ENCODE measurements at regions not wholly inside any gene's neighbourhood (a gene's known extent, or its start where the extent isn't known, plus 50 kb on each side); places are given as distances from the start of the nearest gene placed in this dataset.
"Not testable (repeated sequence)": the region's sequence is repeated elsewhere in the genome, so short reads cannot be mapped to it uniquely, and the experiment has no call there.

GRCh38 chr7:149704507-149704906 is 68.9 kb downstream of the ZNF467 start:
- no peak overlapping the region for H3K4me3 ChIP-seq (replicated peaks; ENCODE audit: low read depth, low read length)
- no peak for DNase-seq (ENCODE audit: extremely low read depth, low read depth)
- TF ChIP-seq CTCF (IDR thresholded peaks at IDR 0.05; ENCODE audit: low read depth, low read length, missing control alignments), result no peak

- TF ChIP-seq CTCF (IDR thresholded peaks at IDR 0.05; ENCODE audit: low read depth, low read length, missing control alignments), result no peak
- DNase-seq (ENCODE audit: extremely low read depth, low read depth), result no peak
- no peak overlapping the region for H3K4me3 ChIP-seq (replicated peaks; ENCODE audit: low read depth, low read length)
Observed at GRCh38 chr7:149703044-149703650, 70.2 kb downstream of the ZNF467 start.

DNA sequence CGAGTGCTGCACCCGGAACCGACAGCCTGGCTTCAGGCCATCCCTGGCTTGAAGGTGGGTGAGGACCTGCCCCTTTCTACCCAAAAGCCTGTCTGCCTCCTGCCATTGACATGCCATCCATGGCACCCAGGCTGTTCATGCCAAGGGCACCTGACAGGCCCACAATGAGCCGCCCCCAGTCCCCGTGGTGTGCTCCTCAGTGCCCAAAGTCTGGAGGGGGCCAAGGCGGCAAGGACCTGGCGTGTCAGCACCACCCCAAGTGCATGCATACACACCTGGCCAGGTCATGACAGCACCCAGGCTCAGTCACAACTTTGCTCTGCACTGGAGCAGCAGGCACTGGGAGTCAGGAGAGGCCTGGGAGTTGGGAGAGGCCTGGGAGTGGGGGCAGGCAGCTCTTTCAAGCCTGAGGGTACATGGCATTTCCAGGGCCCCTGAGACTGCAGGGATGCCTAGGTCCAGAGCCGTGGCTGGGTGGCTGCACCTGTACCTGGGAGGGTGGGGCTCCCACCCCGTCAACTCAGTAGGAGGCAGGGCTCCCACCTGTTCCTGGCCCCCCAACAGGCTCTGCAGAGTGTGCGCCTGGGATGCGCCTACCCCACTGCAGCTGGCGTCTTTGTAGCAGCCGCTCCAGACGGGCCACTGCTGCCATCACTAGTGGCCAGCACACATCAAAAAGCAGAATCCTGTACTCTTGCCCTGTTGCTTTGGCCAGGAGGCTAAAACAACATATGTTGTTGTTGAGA is 71.7 kb downstream of the ZNF467 start:
- no peak overlapping the region for H3K4me3 ChIP-seq (replicated peaks; ENCODE audit: low read depth, low read length)
- DNase-seq (ENCODE audit: extremely low read depth, low read depth), result no peak
- no peak for TF ChIP-seq CTCF (IDR thresholded peaks at IDR 0.05; ENCODE audit: low read depth, low read length, missing control alignments)

DNA sequence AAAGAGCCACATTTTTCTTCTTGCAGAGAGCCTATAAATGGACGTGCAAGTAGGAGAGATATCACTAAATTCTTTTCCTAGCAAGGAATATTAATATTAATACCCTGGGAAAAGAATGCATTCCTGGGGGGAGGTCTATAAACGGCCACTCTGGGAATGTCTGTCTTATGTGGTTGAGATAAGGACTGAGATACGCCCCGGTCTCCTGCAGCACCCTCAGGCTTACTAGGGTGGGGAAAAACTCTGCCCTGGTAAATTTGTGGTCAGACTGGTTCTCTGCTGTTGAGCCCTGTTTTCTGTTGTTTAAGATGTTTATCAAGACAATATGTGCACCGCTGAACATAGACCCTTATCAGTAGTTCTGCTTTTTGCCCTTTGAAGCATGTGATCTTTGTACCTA is 75.6 kb downstream of the ZNF467 start:
- not testable (repeated sequence) for DNase-seq (ENCODE audit: extremely low read depth, low read depth)

DNA sequence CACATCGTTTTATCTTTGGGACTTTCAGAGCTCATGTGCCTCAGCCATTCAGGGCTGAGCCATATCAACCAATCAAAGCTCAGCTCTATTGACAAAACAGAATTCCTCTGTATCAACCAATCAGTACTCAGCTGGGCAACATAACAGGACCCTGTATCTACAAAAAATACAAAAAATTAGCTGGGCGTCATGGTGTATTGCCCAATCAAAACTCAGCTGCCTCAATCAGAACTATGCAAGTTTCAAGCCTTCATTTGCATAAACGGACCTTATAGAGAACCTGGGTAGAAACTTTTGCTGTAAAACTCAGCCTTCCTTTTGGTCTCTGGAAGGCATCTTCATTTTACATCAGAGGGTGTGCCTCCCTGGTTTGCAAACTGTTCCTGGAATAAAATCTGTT is 77.1 kb downstream of the ZNF467 start:
- TF ChIP-seq CTCF (IDR thresholded peaks at IDR 0.05; ENCODE audit: low read depth, low read length, missing control alignments), result no peak
- H3K4me3 ChIP-seq (replicated peaks; ENCODE audit: low read depth, low read length), result no peak overlapping the region
- DNase-seq (ENCODE audit: extremely low read depth, low read depth), result no peak

More for the DNA sequence above, 75.6 kb downstream of the ZNF467 start:
- H3K4me3 ChIP-seq (replicated peaks; ENCODE audit: low read depth, low read length), result not testable (repeated sequence)

GRCh38 chr7:149692557-149692982 is 80.8 kb downstream of the ZNF467 start:
- no peak for DNase-seq (ENCODE audit: extremely low read depth, low read depth)
- no peak for TF ChIP-seq CTCF (IDR thresholded peaks at IDR 0.05; ENCODE audit: low read depth, low read length, missing control alignments)
- peak overlapping the region; percentile 9 for H3K4me3 ChIP-seq (replicated peaks; ENCODE audit: low read depth, low read length)

DNA sequence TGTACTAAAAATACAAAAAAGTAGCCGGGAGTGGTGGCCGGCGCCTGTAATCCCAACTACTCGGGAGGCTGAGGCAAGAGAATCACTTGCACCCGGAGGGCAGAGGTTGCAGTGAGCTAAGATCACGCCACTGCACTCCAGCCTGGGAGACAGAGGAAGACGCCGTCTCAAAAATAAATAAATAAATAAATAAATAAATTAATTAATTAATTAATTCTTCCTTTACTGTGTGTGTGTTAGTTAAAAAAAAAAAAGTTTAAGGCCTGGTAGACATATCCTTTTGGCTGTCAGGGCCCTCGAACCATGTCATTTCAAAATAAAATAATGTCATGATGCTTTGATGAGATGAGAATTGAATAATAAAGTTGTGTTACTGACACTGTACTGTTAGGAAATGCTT is 81.3 kb downstream of the ZNF467 start:
- no peak for DNase-seq (ENCODE audit: extremely low read depth, low read depth)
- no peak for TF ChIP-seq CTCF (IDR thresholded peaks at IDR 0.05; ENCODE audit: low read depth, low read length, missing control alignments)
- no peak overlapping the region for H3K4me3 ChIP-seq (replicated peaks; ENCODE audit: low read depth, low read length)

All from HFF-Myc (cell line).